Esophagus mucosa (tissue), 1 donor: ENCODE measurements at regions not wholly inside any gene's neighbourhood (a gene's known extent, or its start where the extent isn't known, plus 50 kb on each side); places are given as distances from the start of the nearest gene placed in this dataset.

Source experiments
- ATAC-seq: fragments of 200-7000 bp; cut with Tn5 transposase; one replicate; pipeline ENCODE4 v1.9.1; 2020
- donor health status: DM: yes; HTN: yes; CAD: no.

DNA sequence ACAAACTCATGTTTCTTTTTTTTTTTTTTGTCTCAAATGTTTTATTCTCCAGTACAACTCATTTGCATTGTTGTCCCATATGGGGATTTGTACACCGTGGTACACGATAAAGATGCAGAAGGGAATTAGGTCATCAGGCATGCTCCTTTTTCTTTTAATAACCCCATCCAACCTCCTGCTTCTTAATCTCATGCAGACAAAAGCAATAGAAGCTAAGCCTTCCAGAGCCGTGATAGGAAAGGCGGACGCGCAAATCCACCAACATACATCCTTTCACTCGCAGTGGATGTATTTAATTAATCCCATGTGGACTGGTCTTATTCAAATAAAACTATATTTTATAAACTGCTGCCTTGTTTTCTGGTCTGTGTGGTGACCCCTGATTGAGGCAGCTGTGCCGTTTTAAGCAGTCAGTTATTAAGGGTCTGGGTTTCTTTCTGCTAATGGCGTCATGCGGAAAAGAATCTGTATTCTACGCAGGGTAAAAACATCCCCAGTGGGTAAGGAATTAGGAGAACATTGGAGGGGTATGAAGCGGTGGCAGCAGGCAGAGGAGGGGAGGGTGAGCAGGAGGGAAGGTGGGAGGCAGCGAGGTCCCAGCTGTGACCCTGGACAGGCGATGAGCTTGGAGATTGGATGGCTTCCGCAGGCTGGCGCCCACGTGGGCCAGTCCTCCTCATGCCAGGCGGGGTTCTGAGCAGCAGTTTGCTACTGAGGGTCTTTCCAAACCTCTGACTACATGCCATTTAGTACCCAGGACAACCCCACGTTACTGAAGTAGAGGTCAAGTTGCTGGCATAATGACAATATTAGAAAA is 172.8 kb downstream of the LINC00237 start:
- no peak for ATAC-seq

GRCh38 chr20:20932156-20932555 is 174.0 kb downstream of the LINC00237 start:
- ATAC-seq = no peak

- no peak for ATAC-seq
Measured at GRCh38 chr20:20931632-20932031, 174.5 kb downstream of the LINC00237 start.

DNA sequence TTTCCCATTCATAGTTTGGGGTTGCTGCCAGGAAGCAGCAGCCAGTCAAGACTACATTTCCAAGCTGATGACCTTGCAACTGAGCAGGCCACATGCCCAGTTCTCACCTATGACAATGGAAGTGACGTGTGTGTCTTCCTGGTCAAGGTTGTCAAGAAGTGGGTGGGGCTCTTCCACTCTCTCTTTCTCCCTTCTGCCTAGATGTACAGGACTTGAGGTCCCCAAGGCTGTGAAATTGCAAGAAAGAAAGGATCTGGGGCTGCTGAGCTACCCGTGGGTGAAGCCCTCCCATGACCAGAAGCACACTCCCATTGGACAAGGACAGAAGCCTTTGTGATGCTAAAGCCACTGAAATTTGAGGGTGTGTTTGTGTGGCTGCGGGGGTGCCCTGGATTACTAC is 175.1 kb downstream of the LINC00237 start:
- ATAC-seq = no peak

DNA sequence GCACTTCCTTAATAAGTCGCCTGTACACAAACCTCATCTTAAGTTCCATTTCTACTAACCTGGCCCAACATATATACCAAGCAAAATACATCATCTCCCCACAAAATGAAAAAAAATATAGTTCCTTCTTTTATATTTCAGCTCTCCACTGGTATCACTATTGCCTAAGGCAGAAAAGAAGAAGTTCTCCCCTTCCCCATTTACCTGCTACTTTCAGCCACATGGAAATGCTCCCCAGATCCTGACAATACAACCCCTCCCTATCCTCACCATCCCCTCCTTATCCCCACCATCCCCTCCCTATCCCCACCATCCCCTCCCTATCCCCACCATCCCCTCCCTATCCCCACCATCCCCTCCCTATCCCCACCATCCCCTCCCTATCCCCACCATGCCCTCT is 175.7 kb downstream of the LINC00237 start:
- ATAC-seq = no peak

- no peak for ATAC-seq
Measured at GRCh38 chr20:20929341-20929740, 176.8 kb downstream of the LINC00237 start.

GRCh38 chr20:20926222-20926905 is 179.8 kb downstream of the LINC00237 start:
- no peak for ATAC-seq

DNA sequence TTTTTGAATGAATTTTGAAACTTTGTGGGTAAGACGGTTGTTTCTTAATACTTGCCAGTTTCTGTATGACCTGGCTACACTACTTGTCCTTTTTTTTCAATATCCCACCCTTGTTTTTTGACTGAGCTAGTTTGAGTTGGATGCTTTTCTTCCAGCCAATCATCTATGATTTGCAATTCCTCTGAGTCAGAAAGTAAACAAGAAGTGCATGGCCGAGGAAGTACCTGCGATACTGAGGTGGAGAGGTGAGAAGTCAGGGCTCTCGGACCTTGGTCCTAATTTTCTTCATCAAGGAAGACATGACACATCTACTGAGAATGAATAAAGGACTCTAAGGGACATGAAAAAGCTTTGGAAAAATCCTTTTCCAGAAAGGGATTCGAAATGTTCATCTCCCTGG is 185.7 kb downstream of the LINC00237 start:
- no peak for ATAC-seq

DNA sequence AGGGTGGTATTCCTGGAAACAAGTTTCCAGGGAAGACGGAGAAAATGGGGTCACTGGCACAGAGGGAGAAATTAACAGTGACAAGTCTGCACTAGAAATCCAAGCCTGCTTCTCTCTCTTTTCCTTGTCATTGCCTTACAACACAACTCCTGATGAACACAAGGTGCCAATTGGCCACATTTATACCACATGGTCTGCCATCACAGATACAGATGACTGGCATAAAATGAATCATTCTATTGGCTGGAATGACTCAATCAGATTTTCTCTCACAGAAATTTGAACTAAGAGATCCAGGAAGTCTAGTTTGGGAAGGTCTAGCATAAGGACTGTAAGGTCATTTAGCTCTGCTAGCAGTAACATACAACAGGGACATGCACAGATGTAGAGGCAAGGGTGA is 190.3 kb downstream of the LINC00237 start:
- ATAC-seq = no peak

GRCh38 chr20:20904501-20904831 is 192.0 kb upstream of the RALGAPA2 start:
- ATAC-seq = no peak

GRCh38 chr20:20903773-20904500 is 191.5 kb upstream of the RALGAPA2 start:
- no peak for ATAC-seq

GRCh38 chr20:20897922-20898321 is 185.5 kb upstream of the RALGAPA2 start:
- ATAC-seq = no peak

DNA sequence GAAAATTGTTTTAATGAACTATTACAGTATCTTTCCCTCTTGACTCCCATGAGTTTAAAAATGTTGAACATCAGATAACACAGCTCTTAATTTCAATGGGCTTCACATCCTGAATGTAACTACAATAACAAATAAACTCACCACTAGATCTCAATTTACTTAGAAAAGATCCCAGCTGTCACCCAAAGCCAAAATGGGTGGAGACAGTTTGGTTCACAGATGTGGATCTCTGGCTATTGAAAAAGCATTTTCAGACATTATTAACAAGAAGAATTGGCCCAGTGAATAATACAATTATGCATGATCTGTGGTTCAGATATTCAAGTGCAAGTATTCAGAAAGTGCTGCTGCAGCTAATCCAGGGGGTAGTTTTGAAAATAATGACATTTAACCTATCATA is 184.7 kb upstream of the RALGAPA2 start:
- no peak for ATAC-seq

DNA sequence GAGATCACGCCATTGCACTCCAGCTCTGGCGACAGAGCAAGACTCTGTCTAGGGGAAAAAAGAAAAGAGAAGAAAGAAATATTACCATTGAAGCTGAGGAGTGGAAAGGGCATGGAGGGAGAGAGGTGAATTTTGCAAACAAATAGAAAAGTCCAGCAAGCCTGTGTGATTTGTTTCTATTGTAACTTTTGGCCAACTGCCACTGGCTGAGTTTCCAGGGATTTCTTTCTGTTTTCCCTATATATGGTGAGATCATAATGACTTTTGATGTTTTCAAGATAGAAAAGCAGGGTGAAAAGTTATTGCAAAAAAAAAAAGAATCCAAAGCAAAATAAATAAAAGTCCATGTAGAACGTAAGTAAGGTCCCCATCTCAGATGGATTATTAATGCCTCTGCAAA is 184.2 kb upstream of the RALGAPA2 start:
- ATAC-seq = no peak

- ATAC-seq = no peak
Measured at GRCh38 chr20:20895537-20895936, 183.1 kb upstream of the RALGAPA2 start.

DNA sequence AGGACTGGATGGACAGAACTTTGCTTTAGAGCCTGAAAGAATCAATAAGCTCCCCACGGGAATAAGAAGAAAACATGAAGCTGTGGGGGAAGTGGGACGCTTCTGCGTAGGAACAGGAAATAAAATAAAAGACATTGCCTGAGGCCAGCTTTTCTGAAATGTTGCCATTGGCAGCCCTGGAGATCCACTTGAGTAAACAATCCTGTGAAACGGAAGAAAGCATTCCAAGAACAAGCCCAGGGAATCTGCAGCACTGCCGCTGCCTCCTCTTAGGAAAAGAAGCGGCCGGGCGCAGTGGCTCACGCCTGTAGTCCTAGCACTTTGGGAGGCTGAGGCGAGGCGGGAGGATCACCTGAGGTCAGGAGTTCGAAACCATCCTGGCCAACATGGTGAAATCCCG is 182.3 kb upstream of the RALGAPA2 start:
- ATAC-seq = no peak

DNA sequence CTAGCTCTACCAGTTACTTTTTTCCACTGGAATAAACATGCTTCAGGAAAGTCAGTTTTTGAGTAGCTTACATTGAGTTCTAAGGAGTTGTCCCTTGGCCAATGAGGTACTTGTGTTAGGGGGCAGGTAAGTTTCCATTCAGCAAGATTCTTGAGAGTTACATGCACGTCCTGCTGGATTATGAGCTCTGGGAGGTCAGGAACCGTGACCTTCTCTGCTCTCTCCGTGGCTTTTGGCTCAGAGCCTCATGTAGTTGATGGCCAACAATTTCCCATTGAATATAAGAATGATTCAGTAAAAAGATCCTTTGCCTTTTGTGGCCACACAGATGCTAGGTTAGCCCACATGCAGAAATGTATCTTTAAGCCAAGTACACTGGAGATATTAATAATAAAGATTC is 181.8 kb upstream of the RALGAPA2 start:
- ATAC-seq = no peak

DNA sequence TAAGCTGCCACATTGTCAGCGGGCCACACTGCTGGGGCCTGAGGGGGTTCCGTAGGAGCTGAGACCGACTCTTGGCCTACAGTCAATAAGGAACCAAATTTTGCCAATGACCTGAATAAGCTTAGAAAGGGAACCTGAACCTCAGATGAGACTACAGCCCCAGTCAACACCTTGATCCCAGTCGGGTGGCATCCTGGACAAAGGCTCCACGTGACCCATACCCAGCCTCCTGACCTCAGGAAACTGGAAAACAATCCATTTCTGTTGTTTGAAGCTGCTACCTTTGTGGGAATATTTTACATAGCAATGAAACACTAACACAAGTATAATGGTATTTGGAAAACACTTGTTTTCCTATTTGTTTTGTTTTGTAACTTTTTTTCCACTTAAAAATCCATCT is 179.9 kb upstream of the RALGAPA2 start:
- ATAC-seq = no peak

- no peak for ATAC-seq
Measured at GRCh38 chr20:20890751-20891150, 178.3 kb upstream of the RALGAPA2 start.

- no peak for ATAC-seq
Measured at GRCh38 chr20:20888936-20889335, 176.5 kb upstream of the RALGAPA2 start.

- no peak for ATAC-seq
Measured at GRCh38 chr20:20888266-20888656, 175.8 kb upstream of the RALGAPA2 start.

DNA sequence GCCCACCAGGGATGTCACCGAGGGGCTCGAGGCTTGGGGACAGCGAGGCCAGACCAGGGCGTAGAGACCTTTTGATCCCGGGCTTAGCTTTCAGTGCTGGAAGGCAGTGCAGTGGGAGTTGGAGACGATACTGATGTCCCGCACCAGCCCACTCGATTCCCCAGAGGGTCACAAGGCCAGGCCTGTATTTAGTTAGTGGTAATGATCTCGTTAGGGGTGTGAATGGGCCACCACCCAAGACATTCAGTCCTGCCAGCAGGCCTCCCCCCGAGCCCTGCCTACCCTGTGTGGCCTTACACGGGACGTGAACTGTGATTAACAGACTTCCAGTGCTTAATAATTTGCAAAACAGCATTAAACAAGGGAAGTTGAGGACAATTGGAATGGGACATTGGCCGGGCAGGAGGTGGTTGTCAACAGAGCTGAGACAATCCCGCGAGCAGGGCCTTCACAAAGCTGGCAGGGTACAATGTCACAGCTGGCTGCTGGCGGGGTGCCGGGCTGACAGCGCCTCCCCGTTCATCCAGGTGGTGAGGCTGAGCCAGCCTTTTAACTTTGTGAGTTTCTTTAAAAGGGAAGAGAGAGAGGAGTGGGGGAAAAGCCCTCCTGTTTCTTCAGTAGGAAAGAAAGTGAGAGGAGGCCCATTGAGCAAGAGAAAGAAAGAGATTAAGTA is 175.3 kb upstream of the RALGAPA2 start:
- no peak for ATAC-seq

GRCh38 chr20:20881808-20882207 is 169.4 kb upstream of the RALGAPA2 start:
- ATAC-seq = no peak
